ENCODE measurements at regions not wholly inside any gene's neighbourhood (a gene's known extent, or its start where the extent isn't known, plus 50 kb on each side); places are given as distances from the start of the nearest gene placed in this dataset.

DNA sequence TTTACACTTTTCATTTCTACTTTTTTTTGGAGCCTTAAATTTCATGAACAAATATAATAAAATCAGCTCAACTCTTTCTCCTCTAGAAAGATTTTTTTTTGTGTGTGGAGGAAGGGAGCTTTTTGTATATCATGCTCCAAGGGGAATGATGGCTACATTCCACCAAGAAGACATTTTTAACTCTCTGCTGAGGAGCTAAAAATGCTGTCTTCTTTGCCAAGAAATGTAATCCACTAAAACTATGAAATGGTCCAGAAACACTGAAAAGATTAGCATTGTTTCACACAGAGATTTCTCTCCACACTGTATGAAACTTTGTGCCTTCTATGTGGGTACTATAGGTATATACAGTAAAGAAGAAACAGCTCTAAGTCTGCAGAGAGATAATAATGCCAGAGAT is 74.1 kb upstream of the ANK3 start:
- TF ChIP-seq, protein P1, sequence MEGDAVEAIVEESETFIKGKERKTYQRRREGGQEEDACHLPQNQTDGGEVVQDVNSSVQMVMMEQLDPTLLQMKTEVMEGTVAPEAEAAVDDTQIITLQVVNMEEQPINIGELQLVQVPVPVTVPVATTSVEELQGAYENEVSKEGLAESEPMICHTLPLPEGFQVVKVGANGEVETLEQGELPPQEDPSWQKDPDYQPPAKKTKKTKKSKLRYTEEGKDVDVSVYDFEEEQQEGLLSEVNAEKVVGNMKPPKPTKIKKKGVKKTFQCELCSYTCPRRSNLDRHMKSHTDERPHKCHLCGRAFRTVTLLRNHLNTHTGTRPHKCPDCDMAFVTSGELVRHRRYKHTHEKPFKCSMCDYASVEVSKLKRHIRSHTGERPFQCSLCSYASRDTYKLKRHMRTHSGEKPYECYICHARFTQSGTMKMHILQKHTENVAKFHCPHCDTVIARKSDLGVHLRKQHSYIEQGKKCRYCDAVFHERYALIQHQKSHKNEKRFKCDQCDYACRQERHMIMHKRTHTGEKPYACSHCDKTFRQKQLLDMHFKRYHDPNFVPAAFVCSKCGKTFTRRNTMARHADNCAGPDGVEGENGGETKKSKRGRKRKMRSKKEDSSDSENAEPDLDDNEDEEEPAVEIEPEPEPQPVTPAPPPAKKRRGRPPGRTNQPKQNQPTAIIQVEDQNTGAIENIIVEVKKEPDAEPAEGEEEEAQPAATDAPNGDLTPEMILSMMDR (IDR thresholded peaks at IDR 0.05) = no peak
- TF ChIP-seq POLR2AphosphoS5 (IDR thresholded peaks at IDR 0.05) (no peak), POLR2A (IDR thresholded peaks at IDR 0.05; ENCODE audit: low read depth) (no peak)

Measured in esophagus muscularis mucosa (tissue), 3 donors.